ENCODE measurements at regions not wholly inside any gene's neighbourhood (a gene's known extent, or its start where the extent isn't known, plus 50 kb on each side); places are given as distances from the start of the nearest gene placed in this dataset.

GRCh38 chr6:44556046-44556445, 168.5 kb downstream of the CDC5L start:
- H3K4me1 Mint-ChIP-seq: no peaks in the 10 kb centered on the region
- H3K9me3 Mint-ChIP-seq: peaks cover 0 to 2% (median 0%) of the 10 kb centered on the region in 7 donors
- ATAC-seq (ENCODE audit: low read depth in 2 of 2): no peak

GRCh38 chr6:44558024-44558831, 170.7 kb downstream of the CDC5L start:
- no peak for DNase-seq
- peaks cover 10% of the 10 kb centered on the region for H3K27me3 ChIP-seq (ENCODE audit: control insufficient read depth, insufficient read depth, low read length)
- H3K4me3 Mint-ChIP-seq: no peak overlapping the region
- peaks cover 48% of the 10 kb centered on the region for H3K27me3 Mint-ChIP-seq
- no peak for ATAC-seq (ENCODE audit: low read depth in 2 of 2)
- H3K4me1 ChIP-seq (ENCODE audit: control insufficient read depth, insufficient read depth, low read length, poor library complexity, severe bottlenecking): no peaks in the 10 kb centered on the region
- H3K27ac Mint-ChIP-seq: no peak overlapping the region
- H3K9me3 Mint-ChIP-seq: peaks cover 0 to 2% (median 0%) of the 10 kb centered on the region in 7 donors
- H3K27ac ChIP-seq (ENCODE audit: insufficient read depth, low read length, poor library complexity, severe bottlenecking): no peak overlapping the region
- H3K9me3 ChIP-seq (ENCODE audit: control insufficient read depth in 2 of 2, low read length in 2 of 2): no peaks in the 10 kb centered on the region
- peaks cover 0 to 6% (median 4%) of the 10 kb centered on the region in 4 donors for H3K4me1 Mint-ChIP-seq
- H3K36me3 ChIP-seq (ENCODE audit: control insufficient read depth, insufficient read depth, low read length): no peaks in the 10 kb centered on the region
- H3K4me3 ChIP-seq (ENCODE audit: low read depth, low read length): no peak overlapping the region
- H3K36me3 Mint-ChIP-seq: no peaks in the 10 kb centered on the region

More at GRCh38 chr6:44556046-44556445, 168.5 kb downstream of the CDC5L start:
- Histone ChIP-seq H3K27ac (ENCODE audit: insufficient read depth, low read length, poor library complexity, severe bottlenecking) (no peak overlapping the region), H3K36me3 (ENCODE audit: control insufficient read depth, insufficient read depth, low read length) (no peaks in the 10 kb centered on the region), H3K4me1 (ENCODE audit: control insufficient read depth, insufficient read depth, low read length, poor library complexity, severe bottlenecking) (no peaks in the 10 kb centered on the region), H3K4me3 (ENCODE audit: low read depth, low read length) (no peak overlapping the region), H3K27me3 (ENCODE audit: control insufficient read depth, insufficient read depth, low read length) (peaks cover 2% of the 10 kb centered on the region), H3K9me3 (ENCODE audit: control insufficient read depth in 2 of 2, low read length in 2 of 2) (no peaks in the 10 kb centered on the region)
- H3K27ac Mint-ChIP-seq: no peak overlapping the region
- H3K4me3 Mint-ChIP-seq: no peak overlapping the region
- H3K27me3 Mint-ChIP-seq: peaks cover 44% of the 10 kb centered on the region
- H3K36me3 Mint-ChIP-seq: no peaks in the 10 kb centered on the region
- no peak for DNase-seq

GRCh38 chr6:44558832-44559251, 171.3 kb downstream of the CDC5L start:
- H3K4me1 ChIP-seq (ENCODE audit: control insufficient read depth, insufficient read depth, low read length, poor library complexity, severe bottlenecking): no peaks in the 10 kb centered on the region
- H3K9me3 ChIP-seq (ENCODE audit: control insufficient read depth in 2 of 2, low read length in 2 of 2): no peaks in the 10 kb centered on the region
- no peak for ATAC-seq (ENCODE audit: low read depth in 2 of 2)
- H3K36me3 ChIP-seq (ENCODE audit: control insufficient read depth, insufficient read depth, low read length): no peaks in the 10 kb centered on the region
- no peak overlapping the region for H3K4me3 ChIP-seq (ENCODE audit: low read depth, low read length)
- Mint-ChIP-seq H3K9me3 (peaks cover 0 to 2% (median 0%) of the 10 kb centered on the region in 7 donors), H3K4me1 (peaks cover 0 to 6% (median 4%) of the 10 kb centered on the region in 4 donors), H3K4me3 (no peak overlapping the region), H3K36me3 (no peaks in the 10 kb centered on the region), H3K27me3 (peaks cover 49% of the 10 kb centered on the region), H3K27ac (no peak overlapping the region)
- H3K27me3 ChIP-seq (ENCODE audit: control insufficient read depth, insufficient read depth, low read length): peaks cover 10% of the 10 kb centered on the region
- H3K27ac ChIP-seq (ENCODE audit: insufficient read depth, low read length, poor library complexity, severe bottlenecking): no peak overlapping the region
- DNase-seq: no peak

GRCh38 chr6:44559486-44560270, 172.2 kb downstream of the CDC5L start:
- no peak overlapping the region for H3K27ac Mint-ChIP-seq
- no peaks in the 10 kb centered on the region for H3K4me1 ChIP-seq (ENCODE audit: control insufficient read depth, insufficient read depth, low read length, poor library complexity, severe bottlenecking)
- no peaks in the 10 kb centered on the region for H3K9me3 ChIP-seq (ENCODE audit: control insufficient read depth in 2 of 2, low read length in 2 of 2)
- H3K4me1 Mint-ChIP-seq: peaks cover 0 to 6% (median 4%) of the 10 kb centered on the region in 4 donors
- H3K27me3 Mint-ChIP-seq: peaks cover 55% of the 10 kb centered on the region
- H3K27me3 ChIP-seq (ENCODE audit: control insufficient read depth, insufficient read depth, low read length): peaks cover 10% of the 10 kb centered on the region
- H3K4me3 ChIP-seq (ENCODE audit: low read depth, low read length): no peak overlapping the region
- ATAC-seq (ENCODE audit: low read depth in 2 of 2) (no peak), DNase-seq (no peak)
- no peak overlapping the region for H3K27ac ChIP-seq (ENCODE audit: insufficient read depth, low read length, poor library complexity, severe bottlenecking)
- no peaks in the 10 kb centered on the region for H3K36me3 Mint-ChIP-seq
- H3K9me3 Mint-ChIP-seq: peaks cover 0 to 2% (median 0%) of the 10 kb centered on the region in 7 donors
- H3K36me3 ChIP-seq (ENCODE audit: control insufficient read depth, insufficient read depth, low read length): no peaks in the 10 kb centered on the region
- H3K4me3 Mint-ChIP-seq: no peak overlapping the region

GRCh38 chr6:44560458-44561059, 173.1 kb downstream of the CDC5L start:
- ATAC-seq (ENCODE audit: low read depth in 2 of 2): no peak
- H3K36me3 Mint-ChIP-seq: no peaks in the 10 kb centered on the region

GRCh38 chr6:44561060-44561623, 173.6 kb downstream of the CDC5L start:
- Mint-ChIP-seq H3K4me3 (no peak overlapping the region), H3K4me1 (peaks cover 0 to 6% (median 4%) of the 10 kb centered on the region in 4 donors), H3K27ac (no peak overlapping the region), H3K36me3 (no peaks in the 10 kb centered on the region), H3K9me3 (peaks cover 0 to 2% (median 0%) of the 10 kb centered on the region in 7 donors), H3K27me3 (peaks cover 45% of the 10 kb centered on the region)
- Histone ChIP-seq H3K4me3 (ENCODE audit: low read depth, low read length) (no peak overlapping the region), H3K9me3 (ENCODE audit: control insufficient read depth in 2 of 2, low read length in 2 of 2) (no peaks in the 10 kb centered on the region), H3K4me1 (ENCODE audit: control insufficient read depth, insufficient read depth, low read length, poor library complexity, severe bottlenecking) (no peaks in the 10 kb centered on the region), H3K27me3 (ENCODE audit: control insufficient read depth, insufficient read depth, low read length) (peaks cover 10% of the 10 kb centered on the region), H3K27ac (ENCODE audit: insufficient read depth, low read length, poor library complexity, severe bottlenecking) (no peak overlapping the region), H3K36me3 (ENCODE audit: control insufficient read depth, insufficient read depth, low read length) (no peaks in the 10 kb centered on the region)
- no peak for ATAC-seq (ENCODE audit: low read depth in 2 of 2)
- no peak for DNase-seq

More at GRCh38 chr6:44560458-44561059, 173.1 kb downstream of the CDC5L start:
- no peaks in the 10 kb centered on the region for H3K36me3 ChIP-seq (ENCODE audit: control insufficient read depth, insufficient read depth, low read length)
- Mint-ChIP-seq H3K9me3 (peaks cover 0 to 2% (median 0%) of the 10 kb centered on the region in 7 donors), H3K27ac (no peak overlapping the region), H3K4me3 (no peak overlapping the region), H3K27me3 (peaks cover 51% of the 10 kb centered on the region), H3K4me1 (peaks cover 0 to 6% (median 4%) of the 10 kb centered on the region in 4 donors)
- H3K9me3 ChIP-seq (ENCODE audit: control insufficient read depth in 2 of 2, low read length in 2 of 2): no peaks in the 10 kb centered on the region
- peaks cover 10% of the 10 kb centered on the region for H3K27me3 ChIP-seq (ENCODE audit: control insufficient read depth, insufficient read depth, low read length)
- H3K27ac ChIP-seq (ENCODE audit: insufficient read depth, low read length, poor library complexity, severe bottlenecking): no peak overlapping the region
- no peak overlapping the region for H3K4me3 ChIP-seq (ENCODE audit: low read depth, low read length)
- H3K4me1 ChIP-seq (ENCODE audit: control insufficient read depth, insufficient read depth, low read length, poor library complexity, severe bottlenecking): no peaks in the 10 kb centered on the region
- DNase-seq: no peak

GRCh38 chr6:44561832-44562665, 174.5 kb downstream of the CDC5L start:
- ATAC-seq (ENCODE audit: low read depth in 2 of 2) (no peak), DNase-seq (no peak)
- Histone ChIP-seq H3K4me1 (ENCODE audit: control insufficient read depth, insufficient read depth, low read length, poor library complexity, severe bottlenecking) (no peaks in the 10 kb centered on the region), H3K27me3 (ENCODE audit: control insufficient read depth, insufficient read depth, low read length) (peaks cover 10% of the 10 kb centered on the region), H3K4me3 (ENCODE audit: low read depth, low read length) (no peak overlapping the region), H3K36me3 (ENCODE audit: control insufficient read depth, insufficient read depth, low read length) (no peaks in the 10 kb centered on the region), H3K27ac (ENCODE audit: insufficient read depth, low read length, poor library complexity, severe bottlenecking) (no peak overlapping the region), H3K9me3 (ENCODE audit: control insufficient read depth in 2 of 2, low read length in 2 of 2) (no peaks in the 10 kb centered on the region)
- Mint-ChIP-seq H3K4me1 (peaks cover 0 to 6% (median 4%) of the 10 kb centered on the region in 4 donors), H3K27me3 (peaks cover 40% of the 10 kb centered on the region), H3K4me3 (no peak overlapping the region), H3K27ac (peak overlapping the region in 2 of 3 donors; percentile 26 to 71), H3K36me3 (no peaks in the 10 kb centered on the region), H3K9me3 (peaks cover 0 to 2% (median 0%) of the 10 kb centered on the region in 7 donors)

Data from CD4-positive, CD25-positive, alpha-beta regulatory T cell (primary cell).